Calu3 (cell line): ENCODE measurements at regions not wholly inside any gene's neighbourhood (a gene's known extent, or its start where the extent isn't known, plus 50 kb on each side); places are given as distances from the start of the nearest gene placed in this dataset.

Source experiments
- BruUV-seq: library from RNA; stranded (reverse); fragments of 400-500 nt; replicated peaks from 2 replicates; lab custom pipeline; 2021; lab: Mats Ljungman, UMichigan
- CTCF ChIA-PET: fragments of 300-600 bp; sonication (Branson Sonifier 250); formaldehyde crosslinking; loops from one replicate; lab custom pipeline; 2022; ENCODE audit warnings: antibody characterized with exemption; lab: Charles Lee
- DNase-seq: peaks from one replicate; pipeline ENCODE4 v3.0.0; 2022
- H3K27ac Mint-ChIP-seq: one replicate; pipeline ENCODE4 v1.8.0; 2022; ENCODE audit warnings: mixed read lengths; ENCODE audit not compliant: unreplicated experiment
- H3K27me3 Mint-ChIP-seq: one replicate; pipeline ENCODE4 v1.8.0; 2022; ENCODE audit warnings: mixed read lengths; ENCODE audit not compliant: unreplicated experiment
- H3K36me3 Mint-ChIP-seq: one replicate; pipeline ENCODE4 v1.8.0; 2022; ENCODE audit warnings: mild to moderate bottlenecking, moderate library complexity, mixed read lengths; ENCODE audit not compliant: insufficient read depth, unreplicated experiment
- H3K4me1 Mint-ChIP-seq: one replicate; pipeline ENCODE4 v1.8.0; 2022; ENCODE audit warnings: mild to moderate bottlenecking, low read depth, mixed read lengths; ENCODE audit not compliant: unreplicated experiment
- H3K4me3 Mint-ChIP-seq: one replicate; pipeline ENCODE4 v1.8.0; 2022; ENCODE audit warnings: mild to moderate bottlenecking, low read depth, moderate library complexity, mixed read lengths; ENCODE audit not compliant: unreplicated experiment
- H3K9me3 Mint-ChIP-seq: one replicate; pipeline ENCODE4 v1.8.0; 2022; ENCODE audit warnings: low read depth, mixed read lengths; ENCODE audit not compliant: unreplicated experiment
- intact Hi-C: fragments of 100-400 bp; cut with micrococcal nuclease; formaldehyde crosslinking; loops from one replicate; pipeline ENCODE4 v1.10.0; 2022; ENCODE audit not compliant: unreplicated experiment
- TF ChIP-seq, protein P1 (sequence below): fragments of 200-600 bp; IDR thresholded peaks from one replicate; pipeline ENCODE4 v1.8.0; 2022; ENCODE audit warnings: antibody characterized with exemption; ENCODE audit not compliant: unreplicated experiment

- Mint-ChIP-seq H3K27ac (no peak overlapping the region), H3K36me3 (no peaks in the 10 kb centered on the region), H3K9me3 (peaks cover 4% of the 10 kb centered on the region), H3K4me1 (peaks cover 17% of the 10 kb centered on the region), H3K4me3 (no peak overlapping the region), H3K27me3 (no peaks in the 10 kb centered on the region)
- TF ChIP-seq, protein P1, sequence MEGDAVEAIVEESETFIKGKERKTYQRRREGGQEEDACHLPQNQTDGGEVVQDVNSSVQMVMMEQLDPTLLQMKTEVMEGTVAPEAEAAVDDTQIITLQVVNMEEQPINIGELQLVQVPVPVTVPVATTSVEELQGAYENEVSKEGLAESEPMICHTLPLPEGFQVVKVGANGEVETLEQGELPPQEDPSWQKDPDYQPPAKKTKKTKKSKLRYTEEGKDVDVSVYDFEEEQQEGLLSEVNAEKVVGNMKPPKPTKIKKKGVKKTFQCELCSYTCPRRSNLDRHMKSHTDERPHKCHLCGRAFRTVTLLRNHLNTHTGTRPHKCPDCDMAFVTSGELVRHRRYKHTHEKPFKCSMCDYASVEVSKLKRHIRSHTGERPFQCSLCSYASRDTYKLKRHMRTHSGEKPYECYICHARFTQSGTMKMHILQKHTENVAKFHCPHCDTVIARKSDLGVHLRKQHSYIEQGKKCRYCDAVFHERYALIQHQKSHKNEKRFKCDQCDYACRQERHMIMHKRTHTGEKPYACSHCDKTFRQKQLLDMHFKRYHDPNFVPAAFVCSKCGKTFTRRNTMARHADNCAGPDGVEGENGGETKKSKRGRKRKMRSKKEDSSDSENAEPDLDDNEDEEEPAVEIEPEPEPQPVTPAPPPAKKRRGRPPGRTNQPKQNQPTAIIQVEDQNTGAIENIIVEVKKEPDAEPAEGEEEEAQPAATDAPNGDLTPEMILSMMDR: no peak
- intact Hi-C loops: loop anchor here (10.0 kb wide), 2 partner anchors 111 to 199 kb away; partner anchors contain the start of gene DIRAS2
- DNase-seq: no peak
- CTCF ChIA-PET: interaction anchor here (0.7 kb wide), 1 partner anchor 63 kb away, joined by 6 read pairs; no protein-coding TSS in a partner anchor
- BruUV-seq: no TSS peak
These were observed 197.2 kb downstream of the DIRAS2 start for GRCh38 chr9:90445391-90445790.

- H3K36me3 Mint-ChIP-seq: no peaks in the 10 kb centered on the region
- no peak overlapping the region for H3K4me3 Mint-ChIP-seq
- TF ChIP-seq, protein P1: no peak
- peaks cover 17% of the 10 kb centered on the region for H3K4me1 Mint-ChIP-seq
- intact Hi-C loops: loop anchor here (10.0 kb wide), 2 partner anchors 112 to 198 kb away; partner anchors contain the start of gene DIRAS2
- H3K9me3 Mint-ChIP-seq: peaks cover 4% of the 10 kb centered on the region
- CTCF ChIA-PET: interaction anchor here (0.7 kb wide), 1 partner anchor 64 kb away, joined by 6 read pairs; no protein-coding TSS in a partner anchor
- no peak for DNase-seq
- no peak overlapping the region for H3K27ac Mint-ChIP-seq
- BruUV-seq: no TSS peak
- no peaks in the 10 kb centered on the region for H3K27me3 Mint-ChIP-seq
These were observed 196.2 kb downstream of the DIRAS2 start for GRCh38 chr9:90446200-90446948.

- CTCF ChIA-PET: no interaction called here
- no peak overlapping the region for H3K4me3 Mint-ChIP-seq
- intact Hi-C loops: loop anchor here (10.0 kb wide), 2 partner anchors 113 to 197 kb away; partner anchors contain the start of gene DIRAS2
- no peak for DNase-seq
- H3K27ac Mint-ChIP-seq: no peak overlapping the region
- no peaks in the 10 kb centered on the region for H3K36me3 Mint-ChIP-seq
- no TSS peak for BruUV-seq
- H3K4me1 Mint-ChIP-seq: peaks cover 3% of the 10 kb centered on the region
- TF ChIP-seq, protein P1: no peak
- H3K27me3 Mint-ChIP-seq: no peaks in the 10 kb centered on the region
- H3K9me3 Mint-ChIP-seq: peaks cover 4% of the 10 kb centered on the region
These were observed 194.9 kb downstream of the DIRAS2 start for GRCh38 chr9:90447773-90448172.

GRCh38 chr9:90449213-90449925 is 193.3 kb downstream of the DIRAS2 start:
- Mint-ChIP-seq H3K27ac (no peak overlapping the region), H3K27me3 (no peaks in the 10 kb centered on the region), H3K9me3 (peaks cover 4% of the 10 kb centered on the region), H3K36me3 (no peaks in the 10 kb centered on the region), H3K4me3 (no peak overlapping the region), H3K4me1 (no peaks in the 10 kb centered on the region)
- TF ChIP-seq, protein P1: no peak
- DNase-seq: no peak
- intact Hi-C loops: loop anchor here (10.0 kb wide), 2 partner anchors 115 to 195 kb away; partner anchors contain the start of gene DIRAS2
- CTCF ChIA-PET: interaction anchor here (0.5 kb wide), 1 partner anchor 1509 kb away, joined by 4 read pairs; no protein-coding TSS in a partner anchor
- BruUV-seq: no TSS peak
